ENCODE measurements at regions not wholly inside any gene's neighbourhood (a gene's known extent, or its start where the extent isn't known, plus 50 kb on each side); places are given as distances from the start of the nearest gene placed in this dataset.
A peak's percentile ranks its signal among the peaks of the same experiment; 100 is the strongest.

DNA sequence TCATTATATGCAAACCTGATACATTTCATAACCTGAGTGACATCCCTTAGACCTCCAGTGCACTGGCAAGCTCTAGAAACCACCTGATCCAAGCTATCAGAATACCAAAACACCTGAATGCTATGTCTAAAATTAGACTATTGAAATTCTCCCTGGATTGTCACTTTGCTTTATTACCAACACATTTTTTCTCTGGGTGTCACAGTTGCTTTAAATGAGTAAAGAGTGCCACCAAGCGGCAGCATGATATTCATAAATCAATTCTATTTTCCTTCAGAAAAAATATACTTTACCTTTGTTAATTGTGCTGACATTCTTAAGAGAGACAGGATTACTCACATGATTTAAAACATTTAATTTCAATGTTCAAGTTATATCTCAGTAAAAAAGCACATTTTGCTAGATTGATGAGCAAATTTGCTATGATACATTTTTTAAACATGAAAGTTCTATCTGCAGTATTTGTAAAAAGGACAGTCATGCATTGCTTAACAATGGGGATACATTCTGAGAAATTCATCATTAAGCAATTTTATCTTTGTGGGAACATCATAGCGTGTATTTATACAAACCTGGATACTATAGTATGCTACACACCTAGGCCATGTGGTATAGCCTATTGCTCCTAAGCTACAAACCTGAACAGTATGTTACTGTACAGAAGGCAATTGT is 338.4 kb upstream of the SLC39A10 start:
- peak; percentile 68 for DNase-seq (ENCODE audit: low spot score)
- Histone ChIP-seq H3K4me3 (ENCODE audit: low read depth, low read length, poor library complexity, severe bottlenecking) (no peak overlapping the region), H3K27ac (ENCODE audit: low read depth, low read length, poor library complexity, severe bottlenecking) (no peak overlapping the region), H3K27me3 (replicated peaks; ENCODE audit: insufficient read depth, low read depth, low read length, poor library complexity) (no peaks in the 10 kb centered on the region), H3K9me3 (ENCODE audit: low read depth, low read length, poor library complexity, severe bottlenecking) (no peaks in the 10 kb centered on the region), H3K4me1 (ENCODE audit: insufficient read depth, low read length, poor library complexity, severe bottlenecking) (peaks cover 9% of the 10 kb centered on the region), H3K36me3 (ENCODE audit: insufficient read depth, low read length, poor library complexity, severe bottlenecking) (no peaks in the 10 kb centered on the region)
- intact Hi-C loops (cut with micrococcal nuclease; ENCODE audit: unreplicated experiment) = loop anchor here (2.0 to 5.0 kb wide), 2 partner anchors 1151 to 1624 kb away; no protein-coding TSS in a partner anchor
- ChIA-PET CTCF (interaction anchor here (0.7 kb wide), 1 partner anchor 338 kb away, joined by 3 read pairs; the partner anchor contains the start of gene SLC39A10), POLR2A (ENCODE audit: low non-redundant PET) (no interaction called here)
- TF ChIP-seq, protein P1, sequence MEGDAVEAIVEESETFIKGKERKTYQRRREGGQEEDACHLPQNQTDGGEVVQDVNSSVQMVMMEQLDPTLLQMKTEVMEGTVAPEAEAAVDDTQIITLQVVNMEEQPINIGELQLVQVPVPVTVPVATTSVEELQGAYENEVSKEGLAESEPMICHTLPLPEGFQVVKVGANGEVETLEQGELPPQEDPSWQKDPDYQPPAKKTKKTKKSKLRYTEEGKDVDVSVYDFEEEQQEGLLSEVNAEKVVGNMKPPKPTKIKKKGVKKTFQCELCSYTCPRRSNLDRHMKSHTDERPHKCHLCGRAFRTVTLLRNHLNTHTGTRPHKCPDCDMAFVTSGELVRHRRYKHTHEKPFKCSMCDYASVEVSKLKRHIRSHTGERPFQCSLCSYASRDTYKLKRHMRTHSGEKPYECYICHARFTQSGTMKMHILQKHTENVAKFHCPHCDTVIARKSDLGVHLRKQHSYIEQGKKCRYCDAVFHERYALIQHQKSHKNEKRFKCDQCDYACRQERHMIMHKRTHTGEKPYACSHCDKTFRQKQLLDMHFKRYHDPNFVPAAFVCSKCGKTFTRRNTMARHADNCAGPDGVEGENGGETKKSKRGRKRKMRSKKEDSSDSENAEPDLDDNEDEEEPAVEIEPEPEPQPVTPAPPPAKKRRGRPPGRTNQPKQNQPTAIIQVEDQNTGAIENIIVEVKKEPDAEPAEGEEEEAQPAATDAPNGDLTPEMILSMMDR (conservative IDR thresholded peaks at IDR 0.05; ENCODE audit: low read depth, low read length) = peak; percentile 76
- TF ChIP-seq EZH2 (IDR thresholded peaks at IDR 0.05; ENCODE audit: borderline replicate concordance, low read depth, low read length, poor library complexity, severe bottlenecking) = no peak
- no TSS peak for BruUV-seq (replicated peaks)

DNA sequence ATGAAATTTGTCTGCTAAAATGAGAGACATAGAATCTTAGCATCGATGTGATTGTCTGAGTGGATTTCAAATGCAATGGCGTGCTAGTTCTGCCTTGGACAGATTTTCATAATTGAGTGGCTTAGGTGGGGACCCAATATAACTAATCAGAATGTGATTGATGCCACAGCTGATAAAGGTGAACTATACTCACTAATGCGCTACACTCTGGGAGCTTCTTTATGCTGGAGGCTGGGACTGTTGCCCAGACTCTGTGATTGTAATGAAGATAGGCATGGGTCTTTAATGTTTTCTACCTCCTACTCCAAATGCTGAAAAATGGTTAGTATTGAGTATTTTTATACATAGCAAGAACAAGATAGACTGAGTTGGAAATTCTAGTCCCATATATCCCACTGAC is 339.5 kb upstream of the SLC39A10 start:
- BruUV-seq (replicated peaks) = no TSS peak
- intact Hi-C loops (cut with micrococcal nuclease; ENCODE audit: unreplicated experiment) = loop anchor here (5.0 kb wide), 1 partner anchor 1150 kb away; no protein-coding TSS in a partner anchor
- no peak overlapping the region for H3K27ac ChIP-seq (ENCODE audit: low read depth, low read length, poor library complexity, severe bottlenecking)
- no peak for DNase-seq (ENCODE audit: low spot score)
- POLR2A ChIA-PET (ENCODE audit: low non-redundant PET) = no interaction called here
- CTCF ChIA-PET = no interaction called here
- no peaks in the 10 kb centered on the region for H3K27me3 ChIP-seq (replicated peaks; ENCODE audit: insufficient read depth, low read depth, low read length, poor library complexity)
- H3K9me3 ChIP-seq (ENCODE audit: low read depth, low read length, poor library complexity, severe bottlenecking) = no peaks in the 10 kb centered on the region
- no peak overlapping the region for H3K4me3 ChIP-seq (ENCODE audit: low read depth, low read length, poor library complexity, severe bottlenecking)
- TF ChIP-seq, protein P1 (conservative IDR thresholded peaks at IDR 0.05; ENCODE audit: low read depth, low read length) = no peak
- TF ChIP-seq EZH2 (IDR thresholded peaks at IDR 0.05; ENCODE audit: borderline replicate concordance, low read depth, low read length, poor library complexity, severe bottlenecking) = no peak
- H3K4me1 ChIP-seq (ENCODE audit: insufficient read depth, low read length, poor library complexity, severe bottlenecking) = peaks cover 9% of the 10 kb centered on the region
- H3K36me3 ChIP-seq (ENCODE audit: insufficient read depth, low read length, poor library complexity, severe bottlenecking) = no peaks in the 10 kb centered on the region

DNA sequence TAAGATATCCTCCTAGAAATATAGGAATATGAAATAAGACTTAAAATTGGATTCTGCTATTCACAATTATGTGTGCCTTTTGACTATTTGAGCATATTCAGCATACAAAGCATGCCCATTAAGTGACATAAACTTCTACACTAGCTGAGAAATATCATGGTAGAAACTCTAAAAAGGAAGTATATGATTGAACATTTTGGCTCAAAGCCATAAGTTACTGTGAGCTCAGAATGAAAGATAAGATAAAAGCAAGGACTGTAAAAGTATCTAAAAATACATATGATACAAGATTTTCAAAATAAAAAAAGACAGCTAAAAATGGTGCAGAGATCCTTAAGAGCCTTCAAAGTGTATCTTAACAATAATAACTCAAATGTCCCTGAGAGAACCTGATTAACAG is 340.5 kb upstream of the SLC39A10 start:
- ChIA-PET CTCF (no interaction called here), POLR2A (ENCODE audit: low non-redundant PET) (no interaction called here)
- no peaks in the 10 kb centered on the region for H3K9me3 ChIP-seq (ENCODE audit: low read depth, low read length, poor library complexity, severe bottlenecking)
- H3K27me3 ChIP-seq (replicated peaks; ENCODE audit: insufficient read depth, low read depth, low read length, poor library complexity) = no peaks in the 10 kb centered on the region
- H3K4me1 ChIP-seq (ENCODE audit: insufficient read depth, low read length, poor library complexity, severe bottlenecking) = peaks cover 9% of the 10 kb centered on the region
- BruUV-seq (replicated peaks) = no TSS peak
- H3K27ac ChIP-seq (ENCODE audit: low read depth, low read length, poor library complexity, severe bottlenecking) = no peak overlapping the region
- no peak overlapping the region for H3K4me3 ChIP-seq (ENCODE audit: low read depth, low read length, poor library complexity, severe bottlenecking)
- TF ChIP-seq, protein P1 (conservative IDR thresholded peaks at IDR 0.05; ENCODE audit: low read depth, low read length) = no peak
- TF ChIP-seq EZH2 (IDR thresholded peaks at IDR 0.05; ENCODE audit: borderline replicate concordance, low read depth, low read length, poor library complexity, severe bottlenecking) = no peak
- intact Hi-C loops (cut with micrococcal nuclease; ENCODE audit: unreplicated experiment) = loop anchor here (5.0 kb wide), 1 partner anchor 1149 kb away; no protein-coding TSS in a partner anchor
- H3K36me3 ChIP-seq (ENCODE audit: insufficient read depth, low read length, poor library complexity, severe bottlenecking) = no peaks in the 10 kb centered on the region
- no peak for DNase-seq (ENCODE audit: low spot score)
